Naive thymus-derived CD8-positive, alpha-beta T cell (primary cell): ENCODE measurements at regions not wholly inside any gene's neighbourhood (a gene's known extent, or its start where the extent isn't known, plus 50 kb on each side); places are given as distances from the start of the nearest gene placed in this dataset.

ENCODE experiments used
- ATAC-seq, 2 donors: fragments of 150-1000 bp; cut with Tn5 transposase in 1 of 2; sonication (Bioruptor Pico), chemical (Tn5 transposase) in 1 of 2; 1 replicate in 1 of 2; 2 replicates in 1 of 2; pipeline ENCODE4 v1.10.0; 2021; ENCODE audit warnings: mild to moderate bottlenecking in 2 of 2, moderate library complexity in 2 of 2
- POLR2A ChIA-PET: fragments of 350-600 bp; sonication (Branson Sonifier 250); formaldehyde crosslinking; loops from one replicate; lab custom pipeline; 2021; ENCODE audit warnings: antibody characterized with exemption; lab: Charles Lee
- DNase-seq, 10 donors: peaks; one replicate each; pipeline versions ENCODE4 v3.0.0 to v3.0.0-alpha.2; 2020 to 2022
- H3K27ac Mint-ChIP-seq, 10 donors: one replicate each; pipeline ENCODE4 v1.8.0; 2020 to 2022; ENCODE audit warnings: mild to moderate bottlenecking in 10 of 10, mixed read lengths in 10 of 10, moderate library complexity in 4 of 10, inconsistent platforms in 1 of 10
- H3K27me3 Mint-ChIP-seq, 5 donors: one replicate each; pipeline ENCODE4 v1.8.0; 2021 to 2022; ENCODE audit warnings: mixed read lengths in 5 of 5
- H3K36me3 Mint-ChIP-seq, 3 donors: one replicate each; pipeline ENCODE4 v1.8.0; 2020 to 2022; ENCODE audit warnings: mixed read lengths in 3 of 3, mild to moderate bottlenecking in 2 of 3, inconsistent platforms in 1 of 3
- H3K4me1 Mint-ChIP-seq, 4 donors: one replicate each; pipeline ENCODE4 v1.8.0; 2021 to 2022; ENCODE audit warnings: mixed read lengths in 4 of 4
- H3K4me3 Mint-ChIP-seq, 10 donors: one replicate each; pipeline ENCODE4 v1.8.0; 2020 to 2022; ENCODE audit warnings: mild to moderate bottlenecking in 10 of 10, mixed read lengths in 10 of 10, moderate library complexity in 6 of 10, inconsistent platforms in 1 of 10
- H3K9me3 Mint-ChIP-seq, 9 donors: one replicate each; pipeline ENCODE4 v1.8.0; 2020 to 2022; ENCODE audit warnings: mixed read lengths in 9 of 9, mild to moderate bottlenecking in 3 of 9, inconsistent platforms in 1 of 9, moderate library complexity in 1 of 9

GRCh38 chr13:64680739-64681138 is 2549.4 kb downstream of the PCDH9 start:
- H3K27me3 Mint-ChIP-seq, result no peaks in the 10 kb centered on the region
- H3K4me1 Mint-ChIP-seq, result no peaks in the 10 kb centered on the region
- ATAC-seq, result no peak
- DNase-seq, result no peak
- POLR2A ChIA-PET, result no interaction called here
- peaks cover 0 to 26% (median 7%) of the 10 kb centered on the region in 9 donors for H3K9me3 Mint-ChIP-seq
- H3K36me3 Mint-ChIP-seq, result peaks cover 0 to 10% (median 0%) of the 10 kb centered on the region in 3 donors
- no peak overlapping the region for H3K27ac Mint-ChIP-seq
- H3K4me3 Mint-ChIP-seq, result no peak overlapping the region

GRCh38 chr13:64675255-64675892 is 2554.8 kb downstream of the PCDH9 start:
- POLR2A ChIA-PET, result no interaction called here
- no peak for ATAC-seq

GRCh38 chr13:64674126-64674525 is 2556.0 kb downstream of the PCDH9 start:
- no peak overlapping the region for H3K27ac Mint-ChIP-seq
- ATAC-seq (no peak), DNase-seq (no peak)
- POLR2A ChIA-PET, result no interaction called here
- no peaks in the 10 kb centered on the region for H3K4me1 Mint-ChIP-seq
- peaks cover 0 to 4% (median 0%) of the 10 kb centered on the region in 3 donors for H3K36me3 Mint-ChIP-seq
- H3K27me3 Mint-ChIP-seq, result no peaks in the 10 kb centered on the region
- no peak overlapping the region for H3K4me3 Mint-ChIP-seq
- peaks cover 0 to 27% (median 8%) of the 10 kb centered on the region in 9 donors for H3K9me3 Mint-ChIP-seq

More at GRCh38 chr13:64675255-64675892, 2554.8 kb downstream of the PCDH9 start:
- Mint-ChIP-seq H3K27ac (no peak overlapping the region), H3K36me3 (peaks cover 0 to 4% (median 0%) of the 10 kb centered on the region in 3 donors), H3K4me3 (no peak overlapping the region), H3K4me1 (no peaks in the 10 kb centered on the region), H3K27me3 (no peaks in the 10 kb centered on the region), H3K9me3 (peaks cover 0 to 27% (median 8%) of the 10 kb centered on the region in 9 donors)
- DNase-seq, result no peak

GRCh38 chr13:64672751-64673150 is 2557.4 kb downstream of the PCDH9 start:
- ATAC-seq, result no peak
- no peaks in the 10 kb centered on the region for H3K4me1 Mint-ChIP-seq
- POLR2A ChIA-PET, result no interaction called here

GRCh38 chr13:64662887-64663593 is 2567.1 kb downstream of the PCDH9 start:
- no peak overlapping the region for H3K27ac Mint-ChIP-seq
- peaks cover 0 to 32% (median 4%) of the 10 kb centered on the region in 9 donors for H3K9me3 Mint-ChIP-seq
- no peak for DNase-seq
- no peak overlapping the region for H3K4me3 Mint-ChIP-seq
- POLR2A ChIA-PET, result no interaction called here
- H3K36me3 Mint-ChIP-seq, result no peaks in the 10 kb centered on the region
- no peaks in the 10 kb centered on the region for H3K4me1 Mint-ChIP-seq
- no peak for ATAC-seq
- H3K27me3 Mint-ChIP-seq, result no peaks in the 10 kb centered on the region

More at GRCh38 chr13:64672751-64673150, 2557.4 kb downstream of the PCDH9 start:
- peaks cover 0 to 4% (median 0%) of the 10 kb centered on the region in 3 donors for H3K36me3 Mint-ChIP-seq
- DNase-seq, result no peak
- peaks cover 0 to 29% (median 10%) of the 10 kb centered on the region in 9 donors for H3K9me3 Mint-ChIP-seq
- no peak overlapping the region for H3K27ac Mint-ChIP-seq
- H3K27me3 Mint-ChIP-seq, result no peaks in the 10 kb centered on the region
- H3K4me3 Mint-ChIP-seq, result no peak overlapping the region

GRCh38 chr13:64648293-64648692 is 2581.8 kb downstream of the PCDH9 start:
- no peaks in the 10 kb centered on the region for H3K27me3 Mint-ChIP-seq
- H3K4me3 Mint-ChIP-seq, result no peak overlapping the region
- POLR2A ChIA-PET, result no interaction called here
- no peak for ATAC-seq
- no peak overlapping the region for H3K27ac Mint-ChIP-seq
- no peaks in the 10 kb centered on the region for H3K36me3 Mint-ChIP-seq
- H3K4me1 Mint-ChIP-seq, result no peaks in the 10 kb centered on the region
- no peak for DNase-seq
- peaks cover 0 to 14% (median 2%) of the 10 kb centered on the region in 9 donors for H3K9me3 Mint-ChIP-seq

- Mint-ChIP-seq H3K4me3 (no peak overlapping the region), H3K9me3 (peaks cover 0 to 22% (median 7%) of the 10 kb centered on the region in 9 donors), H3K27ac (no peak overlapping the region), H3K4me1 (no peaks in the 10 kb centered on the region), H3K36me3 (no peaks in the 10 kb centered on the region), H3K27me3 (no peaks in the 10 kb centered on the region)
- no peak for DNase-seq
- ATAC-seq, result no peak
- POLR2A ChIA-PET, result no interaction called here
These were observed 2587.1 kb downstream of the PCDH9 start for GRCh38 chr13:64643066-64643465.

- POLR2A ChIA-PET, result no interaction called here
- DNase-seq (no peak), ATAC-seq (no peak)
- Mint-ChIP-seq H3K4me3 (no peak overlapping the region), H3K36me3 (no peaks in the 10 kb centered on the region), H3K27me3 (no peaks in the 10 kb centered on the region), H3K4me1 (no peaks in the 10 kb centered on the region), H3K27ac (no peak overlapping the region), H3K9me3 (peaks cover 0 to 23% (median 8%) of the 10 kb centered on the region in 9 donors)
These were observed 2590.1 kb downstream of the PCDH9 start for GRCh38 chr13:64640002-64640401.

- Mint-ChIP-seq H3K9me3 (peaks cover 0 to 18% (median 8%) of the 10 kb centered on the region in 9 donors), H3K4me1 (no peaks in the 10 kb centered on the region), H3K27ac (no peak overlapping the region), H3K4me3 (no peak overlapping the region), H3K36me3 (no peaks in the 10 kb centered on the region), H3K27me3 (no peaks in the 10 kb centered on the region)
- ATAC-seq, result no peak
- DNase-seq, result no peak
- POLR2A ChIA-PET, result no interaction called here
These were observed 2590.9 kb downstream of the PCDH9 start for GRCh38 chr13:64639206-64639605.

- ATAC-seq (no peak), DNase-seq (no peak)
- peaks cover 0 to 14% (median 5%) of the 10 kb centered on the region in 9 donors for H3K9me3 Mint-ChIP-seq
- POLR2A ChIA-PET, result no interaction called here
- no peaks in the 10 kb centered on the region for H3K27me3 Mint-ChIP-seq
- H3K27ac Mint-ChIP-seq, result no peak overlapping the region
- no peaks in the 10 kb centered on the region for H3K4me1 Mint-ChIP-seq
- H3K36me3 Mint-ChIP-seq, result no peaks in the 10 kb centered on the region
- H3K4me3 Mint-ChIP-seq, result no peak overlapping the region
These were observed 2596.2 kb downstream of the PCDH9 start for GRCh38 chr13:64633948-64634347.

GRCh38 chr13:64627654-64628053 is 2602.5 kb downstream of the PCDH9 start:
- H3K27me3 Mint-ChIP-seq, result no peaks in the 10 kb centered on the region
- POLR2A ChIA-PET, result no interaction called here
- H3K36me3 Mint-ChIP-seq, result no peaks in the 10 kb centered on the region
- no peak overlapping the region for H3K27ac Mint-ChIP-seq
- no peak for ATAC-seq
- DNase-seq, result no peak
- H3K4me3 Mint-ChIP-seq, result no peak overlapping the region
- H3K9me3 Mint-ChIP-seq, result peaks cover 0 to 22% (median 2%) of the 10 kb centered on the region in 9 donors
- no peaks in the 10 kb centered on the region for H3K4me1 Mint-ChIP-seq

- ATAC-seq (no peak), DNase-seq (no peak)
- Mint-ChIP-seq H3K27ac (peak overlapping the region in 1 of 10 donors; percentile 29), H3K4me3 (no peak overlapping the region), H3K4me1 (no peaks in the 10 kb centered on the region), H3K36me3 (no peaks in the 10 kb centered on the region), H3K9me3 (peaks cover 0 to 22% (median 2%) of the 10 kb centered on the region in 9 donors), H3K27me3 (no peaks in the 10 kb centered on the region)
- POLR2A ChIA-PET, result no interaction called here
These were observed 2604.0 kb downstream of the PCDH9 start for GRCh38 chr13:64626105-64626504.

- POLR2A ChIA-PET, result no interaction called here
- no peaks in the 10 kb centered on the region for H3K4me1 Mint-ChIP-seq
- ATAC-seq (no peak), DNase-seq (no peak)
- H3K27ac Mint-ChIP-seq, result no peak overlapping the region
- no peaks in the 10 kb centered on the region for H3K27me3 Mint-ChIP-seq
- no peaks in the 10 kb centered on the region for H3K36me3 Mint-ChIP-seq
- H3K9me3 Mint-ChIP-seq, result peaks cover 0 to 14% (median 4%) of the 10 kb centered on the region in 9 donors
- H3K4me3 Mint-ChIP-seq, result no peak overlapping the region
These were observed 2612.9 kb downstream of the PCDH9 start for GRCh38 chr13:64617231-64617630.
